ENCODE measurements at regions not wholly inside any gene's neighbourhood (a gene's known extent, or its start where the extent isn't known, plus 50 kb on each side); places are given as distances from the start of the nearest gene placed in this dataset.

DNA sequence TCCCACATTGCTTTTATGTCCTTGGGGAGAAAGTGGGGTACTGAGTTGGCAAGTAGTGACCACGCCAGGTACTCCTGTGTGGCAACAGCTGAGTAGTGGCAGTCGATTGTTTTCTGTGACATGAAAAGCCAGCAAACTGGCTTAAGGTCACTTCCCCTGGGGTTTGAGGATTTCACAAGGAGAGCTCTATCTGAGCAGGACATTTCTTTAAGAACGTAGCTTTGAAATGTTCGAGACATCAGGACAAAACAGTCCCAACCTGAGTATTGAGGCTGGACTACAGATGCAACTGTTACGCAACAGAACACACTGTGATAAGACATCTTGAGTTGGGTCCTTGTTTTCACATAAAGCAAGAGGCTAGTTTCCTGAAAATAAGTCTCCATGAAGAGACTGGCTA, 146.7 kb upstream of the KLF14 start:
- Histone ChIP-seq H3K4me3 (ENCODE audit: low read depth, low read length) (no peak overlapping the region), H3K4me1 (ENCODE audit: control insufficient read depth, insufficient read depth, low read length) (peaks cover 34% of the 10 kb centered on the region), H3K27ac (ENCODE audit: low read depth, low read length) (no peak overlapping the region)

DNA sequence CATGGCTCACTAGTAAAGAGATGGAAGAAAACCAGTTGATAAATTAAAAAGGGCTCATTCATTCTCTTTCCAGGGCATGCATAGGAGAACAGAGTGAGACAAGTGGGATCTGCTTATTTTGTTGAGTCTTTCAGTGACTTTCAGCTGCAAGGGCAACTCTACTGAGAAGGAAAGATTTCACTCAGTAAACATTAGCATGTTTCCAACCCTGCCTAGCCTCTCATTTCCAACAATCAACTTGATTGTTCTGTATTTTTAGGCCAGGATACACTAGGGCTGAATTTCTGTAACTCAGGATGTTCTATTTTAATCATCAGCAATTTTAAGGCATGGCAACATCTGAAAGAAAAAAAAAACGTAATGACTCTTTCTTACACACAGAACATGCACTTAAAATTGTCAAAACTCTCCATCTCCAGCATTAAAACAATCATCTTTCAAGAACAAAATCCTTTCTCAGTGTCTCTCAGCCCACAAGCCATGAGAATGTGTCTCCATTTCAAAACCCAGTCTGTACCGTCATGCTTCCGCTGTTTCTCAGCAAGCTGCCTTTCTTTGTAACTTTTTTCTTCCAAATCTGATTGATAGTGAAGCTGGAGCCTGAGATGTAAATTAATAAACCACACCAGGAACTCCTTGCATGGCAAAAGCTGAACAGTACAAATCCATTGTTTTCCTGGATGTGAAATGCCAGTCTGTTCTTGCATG, 147.2 kb upstream of the KLF14 start:
- no peak overlapping the region for H3K27ac ChIP-seq (ENCODE audit: low read depth, low read length)
- H3K9ac ChIP-seq (ENCODE audit: low read depth, low read length): no peak overlapping the region
- H3K4me3 ChIP-seq (ENCODE audit: low read depth, low read length): no peak overlapping the region
- H3K27me3 ChIP-seq (ENCODE audit: control insufficient read depth, insufficient read depth, low read length): no peaks in the 10 kb centered on the region
- no peaks in the 10 kb centered on the region for H3K9me3 ChIP-seq (ENCODE audit: control insufficient read depth, insufficient read depth, low read length)
- peaks cover 30% of the 10 kb centered on the region for H3K4me1 ChIP-seq (ENCODE audit: control insufficient read depth, insufficient read depth, low read length)
- peaks cover 7% of the 10 kb centered on the region; the same call in 1 of the 2 replicates for H3K36me3 ChIP-seq (ENCODE audit: control insufficient read depth, insufficient read depth, low read length)

More for the DNA sequence above, 146.7 kb upstream of the KLF14 start:
- no peaks in the 10 kb centered on the region for H3K27me3 ChIP-seq (ENCODE audit: control insufficient read depth, insufficient read depth, low read length)
- no peak overlapping the region for H3K9ac ChIP-seq (ENCODE audit: low read depth, low read length)
- no peaks in the 10 kb centered on the region for H3K9me3 ChIP-seq (ENCODE audit: control insufficient read depth, insufficient read depth, low read length)
- H3K36me3 ChIP-seq (ENCODE audit: control insufficient read depth, insufficient read depth, low read length): peaks cover 7% of the 10 kb centered on the region; the same call in 1 of the 2 replicates

DNA sequence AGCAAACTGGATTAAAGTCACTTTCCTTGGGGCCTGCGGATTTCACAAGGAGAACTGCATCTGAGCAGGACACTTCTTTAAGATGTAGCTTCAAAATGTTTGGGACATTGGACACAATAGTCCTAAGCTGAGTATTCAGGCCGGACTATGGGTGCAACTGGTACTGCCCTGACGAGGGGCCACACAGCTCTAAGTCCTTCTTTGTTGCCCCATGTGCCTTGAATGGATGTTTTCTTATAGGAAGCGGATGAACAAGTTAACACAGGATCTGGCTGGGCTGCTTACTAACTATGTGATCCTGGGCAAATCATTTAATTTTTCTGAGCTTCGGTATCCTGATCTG, 147.8 kb upstream of the KLF14 start:
- Histone ChIP-seq H3K9me3 (ENCODE audit: control insufficient read depth, insufficient read depth, low read length) (no peaks in the 10 kb centered on the region), H3K9ac (ENCODE audit: low read depth, low read length) (no peak overlapping the region), H3K4me3 (ENCODE audit: low read depth, low read length) (no peak overlapping the region), H3K4me1 (ENCODE audit: control insufficient read depth, insufficient read depth, low read length) (peaks cover 26% of the 10 kb centered on the region), H3K27me3 (ENCODE audit: control insufficient read depth, insufficient read depth, low read length) (no peaks in the 10 kb centered on the region), H3K36me3 (ENCODE audit: control insufficient read depth, insufficient read depth, low read length) (peaks cover 7% of the 10 kb centered on the region; the same call in 1 of the 2 replicates), H3K27ac (ENCODE audit: low read depth, low read length) (no peak overlapping the region)

DNA sequence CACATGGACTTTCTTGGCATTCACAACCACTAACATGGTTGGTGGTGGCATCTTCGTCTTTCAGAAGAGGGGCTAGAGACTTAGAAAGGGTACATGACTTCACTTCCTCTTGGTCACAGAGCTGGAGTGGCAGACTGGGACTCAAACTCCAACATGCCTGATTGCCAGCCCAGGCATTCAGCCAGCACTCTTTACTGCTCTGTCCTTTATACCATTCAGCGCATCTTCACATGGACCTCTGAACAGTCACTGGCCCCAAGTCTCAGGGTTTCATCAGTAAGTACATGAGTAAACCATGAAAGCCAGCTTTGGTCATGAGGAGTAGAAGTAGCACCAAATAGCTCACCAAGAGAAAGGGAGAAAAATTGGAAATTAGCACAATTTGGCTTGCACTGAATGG, 148.4 kb upstream of the KLF14 start:
- Histone ChIP-seq H3K9ac (ENCODE audit: low read depth, low read length) (no peak overlapping the region), H3K4me3 (ENCODE audit: low read depth, low read length) (no peak overlapping the region), H3K27ac (ENCODE audit: low read depth, low read length) (no peak overlapping the region), H3K4me1 (ENCODE audit: control insufficient read depth, insufficient read depth, low read length) (peaks cover 26% of the 10 kb centered on the region), H3K27me3 (ENCODE audit: control insufficient read depth, insufficient read depth, low read length) (no peaks in the 10 kb centered on the region), H3K36me3 (ENCODE audit: control insufficient read depth, insufficient read depth, low read length) (peaks cover 7% of the 10 kb centered on the region; the same call in 1 of the 2 replicates), H3K9me3 (ENCODE audit: control insufficient read depth, insufficient read depth, low read length) (no peaks in the 10 kb centered on the region)

DNA sequence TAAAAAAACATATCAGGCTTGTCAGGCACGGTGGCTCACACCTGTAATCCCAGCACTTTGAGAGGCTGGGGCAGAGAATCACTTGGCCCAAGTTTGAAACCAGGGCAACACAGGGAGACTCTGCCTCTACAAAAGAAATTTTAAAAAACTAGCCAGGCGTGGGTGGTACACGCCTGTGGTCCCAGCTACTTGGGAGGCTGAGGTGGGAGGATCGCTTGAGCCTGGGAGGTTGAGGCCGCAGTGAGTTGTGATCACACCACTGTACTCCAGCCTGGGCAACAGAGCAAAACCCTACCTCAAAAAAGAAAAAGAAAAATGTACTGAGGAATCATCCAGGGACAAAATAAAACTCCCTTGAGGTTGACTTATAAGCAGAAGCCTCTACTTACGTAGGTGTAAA, 149.9 kb upstream of the KLF14 start:
- Histone ChIP-seq H3K4me1 (ENCODE audit: control insufficient read depth, insufficient read depth, low read length) (peaks cover 14% of the 10 kb centered on the region), H3K4me3 (ENCODE audit: low read depth, low read length) (no peak overlapping the region), H3K27me3 (ENCODE audit: control insufficient read depth, insufficient read depth, low read length) (no peaks in the 10 kb centered on the region), H3K9me3 (ENCODE audit: control insufficient read depth, insufficient read depth, low read length) (no peaks in the 10 kb centered on the region), H3K9ac (ENCODE audit: low read depth, low read length) (no peak overlapping the region), H3K36me3 (ENCODE audit: control insufficient read depth, insufficient read depth, low read length) (peaks cover 7% of the 10 kb centered on the region; the same call in 1 of the 2 replicates), H3K27ac (ENCODE audit: low read depth, low read length) (no peak overlapping the region)

DNA sequence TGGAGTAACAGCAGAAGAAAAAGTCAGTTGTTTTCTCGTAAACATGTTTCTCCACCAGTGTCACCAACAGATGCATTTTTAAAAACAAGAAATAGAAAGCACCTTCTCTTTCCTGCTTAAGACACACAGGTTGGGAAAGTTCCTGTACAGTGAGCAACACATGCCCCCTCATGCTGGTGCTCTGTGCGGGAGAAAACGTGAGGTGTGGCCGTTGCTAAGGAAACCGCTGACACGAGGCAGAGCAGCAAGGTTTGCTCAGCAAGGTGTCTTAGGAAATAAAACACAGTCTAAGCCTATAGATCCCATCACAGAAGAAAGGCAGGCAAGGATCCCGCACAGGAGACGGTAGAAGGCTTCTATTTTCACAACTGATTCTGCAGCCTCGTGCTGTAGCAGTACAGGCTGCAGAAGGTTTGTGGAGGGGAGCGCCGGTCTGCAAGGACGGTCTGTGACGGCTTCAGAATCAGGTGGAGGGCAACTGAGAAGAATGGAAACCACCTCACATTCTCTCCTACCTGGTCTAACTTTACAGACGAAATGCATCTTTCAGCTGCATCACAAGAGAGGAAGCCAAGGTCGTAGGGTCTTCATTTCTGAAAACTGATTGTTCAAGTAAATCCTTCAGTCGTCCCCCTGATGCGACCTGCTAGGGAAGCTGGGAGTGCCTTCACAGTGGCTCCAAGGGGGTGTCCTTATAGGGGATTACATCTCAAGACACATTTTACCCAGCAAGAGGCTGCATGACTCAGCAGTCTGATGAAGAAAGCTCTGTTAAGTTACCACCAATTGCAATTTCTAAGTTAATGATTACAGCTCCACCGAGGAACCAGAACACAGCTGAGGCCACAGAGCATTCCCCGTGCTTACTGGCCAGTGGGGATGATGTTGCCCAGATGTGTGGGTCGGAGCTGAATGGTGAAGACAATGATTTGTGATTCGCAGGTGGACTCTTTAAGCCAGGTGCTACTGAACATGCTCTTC, 150.7 kb upstream of the KLF14 start:
- peak overlapping the region; percentile 28 for H3K27ac ChIP-seq (ENCODE audit: low read depth, low read length)
- peaks cover 7% of the 10 kb centered on the region; the same call in 1 of the 2 replicates for H3K36me3 ChIP-seq (ENCODE audit: control insufficient read depth, insufficient read depth, low read length)
- H3K9me3 ChIP-seq (ENCODE audit: control insufficient read depth, insufficient read depth, low read length): no peaks in the 10 kb centered on the region
- peaks cover 10% of the 10 kb centered on the region; the same call in 1 of the 2 replicates for H3K4me1 ChIP-seq (ENCODE audit: control insufficient read depth, insufficient read depth, low read length)
- H3K27me3 ChIP-seq (ENCODE audit: control insufficient read depth, insufficient read depth, low read length): no peaks in the 10 kb centered on the region
- H3K9ac ChIP-seq (ENCODE audit: low read depth, low read length): no peak overlapping the region
- H3K4me3 ChIP-seq (ENCODE audit: low read depth, low read length): no peak overlapping the region

DNA sequence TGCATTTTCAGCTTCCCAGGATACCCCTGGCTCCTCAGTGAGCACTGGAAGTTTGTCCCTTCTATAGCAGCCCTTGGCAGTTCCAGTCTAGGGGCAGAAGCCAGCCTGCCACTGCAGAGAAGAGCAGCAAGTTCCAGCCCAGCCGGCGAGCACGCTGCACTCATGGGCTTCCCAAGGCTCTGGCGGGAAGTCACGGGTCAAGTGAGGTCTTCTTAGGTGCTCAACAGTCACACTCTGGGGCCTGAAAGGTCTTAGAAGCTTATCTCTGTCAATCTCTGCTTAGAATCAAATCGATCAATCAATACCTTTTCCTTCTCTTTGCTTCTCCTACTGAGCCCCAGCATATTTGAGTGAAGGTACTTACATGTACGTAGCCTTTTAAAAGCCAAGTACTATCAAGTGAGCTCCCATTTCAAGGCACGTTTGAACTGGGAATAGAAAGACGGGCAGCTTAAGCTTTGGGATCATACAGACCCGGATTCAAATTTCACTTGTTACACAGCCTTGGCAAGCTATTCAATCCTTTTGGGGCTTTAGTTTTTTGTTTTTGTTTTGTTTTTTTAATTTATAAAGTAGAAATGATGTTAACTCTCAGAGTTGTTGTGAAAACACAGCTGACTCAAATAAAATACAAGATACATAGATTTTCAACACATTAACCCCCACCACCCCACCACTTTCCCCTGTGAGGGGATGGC, 152.6 kb upstream of the KLF14 start:
- Histone ChIP-seq H3K9me3 (ENCODE audit: control insufficient read depth, insufficient read depth, low read length) (no peaks in the 10 kb centered on the region), H3K27me3 (ENCODE audit: control insufficient read depth, insufficient read depth, low read length) (no peaks in the 10 kb centered on the region), H3K27ac (ENCODE audit: low read depth, low read length) (no peak overlapping the region), H3K9ac (ENCODE audit: low read depth, low read length) (no peak overlapping the region), H3K4me3 (ENCODE audit: low read depth, low read length) (no peak overlapping the region), H3K4me1 (ENCODE audit: control insufficient read depth, insufficient read depth, low read length) (peaks cover 10% of the 10 kb centered on the region; the same call in 1 of the 2 replicates), H3K36me3 (ENCODE audit: control insufficient read depth, insufficient read depth, low read length) (peaks cover 7% of the 10 kb centered on the region; the same call in 1 of the 2 replicates)

DNA sequence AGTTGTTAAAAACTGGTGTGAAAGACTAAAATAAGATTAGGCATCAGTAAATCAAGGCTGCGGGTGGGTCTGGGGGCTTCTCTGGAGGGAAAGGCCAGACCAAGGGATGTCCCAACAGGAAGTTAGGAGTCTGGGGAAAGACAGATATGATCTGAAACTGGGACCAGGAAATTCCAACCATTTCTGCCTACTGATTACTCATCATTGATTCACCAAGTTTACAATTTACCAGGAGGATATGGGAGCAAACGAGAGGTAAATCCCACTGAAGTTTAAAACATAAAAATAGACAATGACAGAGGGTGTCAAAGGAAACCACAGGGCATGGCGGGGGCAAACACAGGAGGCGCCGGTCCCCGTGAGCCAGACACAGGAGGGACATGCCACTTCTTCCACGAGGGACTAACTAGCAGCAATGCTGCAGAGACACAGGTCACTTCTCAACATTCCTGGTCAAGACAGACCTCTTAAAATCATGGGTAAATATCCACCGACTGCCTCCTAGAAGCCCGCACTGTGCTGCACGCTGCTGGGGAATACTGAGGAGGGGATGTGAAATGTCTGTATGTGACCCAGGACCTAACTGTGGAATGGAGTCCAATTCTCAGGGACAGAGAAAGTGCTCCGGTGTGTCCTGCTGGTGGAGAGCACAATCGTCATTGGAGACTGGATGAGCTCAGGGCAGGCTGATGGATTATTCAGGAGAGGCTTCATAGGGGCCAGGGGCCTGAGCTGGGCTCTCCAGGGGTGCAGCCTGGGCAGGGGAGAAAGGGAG, 153.4 kb upstream of the KLF14 start:
- Histone ChIP-seq H3K27me3 (ENCODE audit: control insufficient read depth, insufficient read depth, low read length) (no peaks in the 10 kb centered on the region), H3K4me3 (ENCODE audit: low read depth, low read length) (no peak overlapping the region), H3K9ac (ENCODE audit: low read depth, low read length) (no peak overlapping the region), H3K36me3 (ENCODE audit: control insufficient read depth, insufficient read depth, low read length) (peaks cover 4% of the 10 kb centered on the region; the same call in 1 of the 2 replicates), H3K4me1 (ENCODE audit: control insufficient read depth, insufficient read depth, low read length) (peaks cover 10% of the 10 kb centered on the region; the same call in 1 of the 2 replicates), H3K27ac (ENCODE audit: low read depth, low read length) (no peak overlapping the region), H3K9me3 (ENCODE audit: control insufficient read depth, insufficient read depth, low read length) (no peaks in the 10 kb centered on the region)

DNA sequence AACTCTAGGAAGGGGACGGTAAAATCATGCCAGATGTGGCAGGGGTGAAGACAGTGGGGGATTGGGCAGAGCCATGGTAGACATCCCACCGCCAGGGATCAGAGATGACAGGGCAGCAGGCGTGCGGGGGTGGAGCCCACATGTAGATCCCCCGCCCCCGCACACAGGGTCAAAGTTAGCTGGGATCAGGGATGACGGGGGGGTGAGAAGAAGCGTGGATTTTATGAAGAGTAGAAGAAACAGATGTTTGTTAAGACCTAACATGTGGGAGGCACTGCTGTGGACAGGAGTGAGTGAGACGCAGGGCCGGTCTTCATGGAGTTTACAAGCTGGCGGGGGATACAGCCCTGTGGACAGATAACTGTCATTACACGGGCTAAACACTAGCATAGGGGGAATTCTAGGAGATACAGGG, 154.0 kb upstream of the KLF14 start:
- no peak overlapping the region for H3K4me3 ChIP-seq (ENCODE audit: low read depth, low read length)
- no peaks in the 10 kb centered on the region; the same call in 1 of the 2 replicates for H3K36me3 ChIP-seq (ENCODE audit: control insufficient read depth, insufficient read depth, low read length)

DNA sequence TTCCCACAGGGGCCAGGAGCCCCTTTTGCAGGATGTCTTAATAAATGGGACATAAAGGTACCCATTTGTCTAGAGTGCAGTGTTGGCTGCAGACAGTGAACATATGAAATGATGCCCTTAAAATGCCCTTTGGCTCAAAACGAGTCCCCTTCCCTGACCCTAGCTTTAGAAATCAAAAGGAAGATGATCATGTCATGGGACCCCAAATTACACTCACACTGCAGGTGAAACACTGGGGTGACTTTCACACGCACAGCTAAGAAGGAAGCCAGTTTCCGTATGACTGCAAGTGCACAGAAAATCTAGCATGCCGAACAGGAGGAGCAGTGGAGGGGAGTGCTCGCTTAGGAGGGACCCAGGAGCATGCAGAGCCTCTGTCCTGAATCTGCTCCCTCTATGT, 154.5 kb upstream of the KLF14 start:
- Histone ChIP-seq H3K4me1 (ENCODE audit: control insufficient read depth, insufficient read depth, low read length) (peaks cover 10% of the 10 kb centered on the region; the same call in 1 of the 2 replicates), H3K9me3 (ENCODE audit: control insufficient read depth, insufficient read depth, low read length) (no peaks in the 10 kb centered on the region), H3K36me3 (ENCODE audit: control insufficient read depth, insufficient read depth, low read length) (no peaks in the 10 kb centered on the region; the same call in 1 of the 2 replicates), H3K4me3 (ENCODE audit: low read depth, low read length) (no peak overlapping the region), H3K27ac (ENCODE audit: low read depth, low read length) (no peak overlapping the region), H3K27me3 (ENCODE audit: control insufficient read depth, insufficient read depth, low read length) (no peaks in the 10 kb centered on the region), H3K9ac (ENCODE audit: low read depth, low read length) (no peak overlapping the region)

More for the DNA sequence above, 154.0 kb upstream of the KLF14 start:
- H3K27ac ChIP-seq (ENCODE audit: low read depth, low read length): no peak overlapping the region
- H3K9ac ChIP-seq (ENCODE audit: low read depth, low read length): no peak overlapping the region
- no peaks in the 10 kb centered on the region for H3K27me3 ChIP-seq (ENCODE audit: control insufficient read depth, insufficient read depth, low read length)
- no peaks in the 10 kb centered on the region for H3K9me3 ChIP-seq (ENCODE audit: control insufficient read depth, insufficient read depth, low read length)
- H3K4me1 ChIP-seq (ENCODE audit: control insufficient read depth, insufficient read depth, low read length): peaks cover 10% of the 10 kb centered on the region; the same call in 1 of the 2 replicates
